B cell (primary cell): ENCODE measurements at regions not wholly inside any gene's neighbourhood (a gene's known extent, or its start where the extent isn't known, plus 50 kb on each side); places are given as distances from the start of the nearest gene placed in this dataset.

Experiments
- ATAC-seq: fragments of 200-7000 bp; cut with Tn5 transposase; one replicate; pipeline ENCODE4 v1.10.0; 2021; ENCODE audit warnings: low read depth, mild to moderate bottlenecking, moderate number of reproducible peaks, moderate library complexity
- CTCF ChIA-PET: fragments of 350-600 bp; sonication (Branson Sonifier 250); formaldehyde crosslinking; loops from one replicate; lab custom pipeline; 2021; ENCODE audit warnings: antibody characterized with exemption, inconsistent platforms; lab: Charles Lee
- POLR2A ChIA-PET: fragments of 350-600 bp; sonication (Branson Sonifier 250); formaldehyde crosslinking; loops from one replicate; lab custom pipeline; 2021; ENCODE audit warnings: antibody characterized with exemption; lab: Charles Lee
- DNase-seq: peaks from one replicate; pipeline ENCODE4 v3.0.0; 2013
- H2AFZ ChIP-seq: 2 replicates; pipeline ENCODE4 v1.6.1; 2012; ENCODE audit warnings: mild to moderate bottlenecking, low read depth, low read length; ENCODE audit not compliant: insufficient read depth, poor library complexity, severe bottlenecking
- H3K27ac ChIP-seq, 2 donors: 1 replicate in 1 of 2; 2 replicates in 1 of 2; pipeline ENCODE4 v1.5.1; 2012 to 2013; ENCODE audit warnings: low read length in 2 of 2, mild to moderate bottlenecking in 2 of 2, moderate library complexity in 1 of 2
- H3K27me3 ChIP-seq, 4 experiments: fragments of 200-600 bp in 1 of 4; sonication (generic) in 1 of 4; replicated peaks in 1 of 4; 1 replicate in 2 of 4; 2 replicates in 2 of 4; pipeline versions ENCODE4 v1.6.1 to v1.7.0; 2013 to 2016; ENCODE audit warnings: low read length in 3 of 4, mild to moderate bottlenecking in 2 of 4, mixed read lengths in 1 of 4, moderate library complexity in 1 of 4; ENCODE audit not compliant: insufficient read depth in 4 of 4, control insufficient read depth in 3 of 4; ENCODE audit errors: control extremely low read depth in 1 of 4
- H3K36me3 ChIP-seq, 2 experiments: replicated peaks in 1 of 2; 1 replicate in 1 of 2; 2 replicates in 1 of 2; pipeline versions ENCODE4 v1.6.1 to v1.7.1; 2013; ENCODE audit warnings: low read length in 1 of 2; ENCODE audit not compliant: insufficient read depth in 2 of 2, control insufficient read depth in 1 of 2; ENCODE audit errors: control extremely low read depth in 1 of 2, extremely low read depth in 1 of 2
- H3K4me1 ChIP-seq, 2 donors: fragments of 200-600 bp in 1 of 2; sonication (generic) in 1 of 2; 1 replicate in 1 of 2; 2 replicates in 1 of 2; pipeline versions ENCODE4 v1.5.1 to v1.6.1; 2013 to 2017; ENCODE audit warnings: low read length in 2 of 2; ENCODE audit not compliant: control insufficient read depth in 2 of 2, insufficient read depth in 2 of 2
- H3K4me2 ChIP-seq: replicated peaks from 2 replicates; pipeline ENCODE3; 2012; ENCODE audit warnings: mild to moderate bottlenecking, low read depth, low read length; ENCODE audit not compliant: poor library complexity, severe bottlenecking
- H3K4me3 ChIP-seq, 5 experiments: fragments of 200-600 bp in 1 of 5; sonication (generic) in 1 of 5; 1 replicate in 3 of 5; 2 replicates in 2 of 5; pipeline versions ENCODE4 v1.5.1 to v1.7.0; 2011 to 2016; ENCODE audit warnings: low read length in 4 of 5, mild to moderate bottlenecking in 4 of 5, low read depth in 2 of 5, control low read depth in 1 of 5, moderate library complexity in 1 of 5; ENCODE audit not compliant: insufficient read depth in 1 of 5; ENCODE audit errors: control extremely low read depth in 1 of 5, extremely low read depth in 1 of 5
- H3K79me2 ChIP-seq: fragments of 200-600 bp; sonication (generic); one replicate; pipeline ENCODE4 v1.6.0; 2016; ENCODE audit warnings: low read length; ENCODE audit not compliant: control insufficient read depth, insufficient read depth
- H3K9ac ChIP-seq: fragments of 200-600 bp; sonication (generic); 2 replicates; pipeline ENCODE4 v1.6.1; 2017; ENCODE audit warnings: mild to moderate bottlenecking, low read length, moderate library complexity
- H3K9me3 ChIP-seq, 3 donors: one replicate each; pipeline versions ENCODE4 v1.6.1 to v1.7.1; 2013; ENCODE audit warnings: low read length in 2 of 3; ENCODE audit not compliant: control insufficient read depth in 2 of 3, insufficient read depth in 1 of 3; ENCODE audit errors: control extremely low read depth in 1 of 3
- H4K20me1 ChIP-seq: 2 replicates; pipeline ENCODE4 v1.6.0; 2012; ENCODE audit warnings: mild to moderate bottlenecking, low read length; ENCODE audit not compliant: insufficient read depth, control insufficient read depth, poor library complexity, severe bottlenecking
- H3K27ac Mint-ChIP-seq: one replicate; pipeline ENCODE4 v1.8.0; 2021; ENCODE audit warnings: mixed read lengths
- H3K27me3 Mint-ChIP-seq: one replicate; pipeline ENCODE4 v1.8.0; 2021; ENCODE audit warnings: mixed read lengths
- H3K4me1 Mint-ChIP-seq: one replicate; pipeline ENCODE4 v1.8.0; 2021; ENCODE audit warnings: mixed read lengths
- H3K4me3 Mint-ChIP-seq: one replicate; pipeline ENCODE4 v1.8.0; 2021; ENCODE audit warnings: mixed read lengths
- H3K9me3 Mint-ChIP-seq: one replicate; pipeline ENCODE4 v1.8.0; 2022; ENCODE audit warnings: mixed read lengths; ENCODE audit not compliant: insufficient read depth
- EZH2 ChIP-seq: IDR thresholded peaks from 2 replicates; pipeline ENCODE4 v1.6.1; 2012; ENCODE audit warnings: borderline replicate concordance, low read depth, mild to moderate bottlenecking, moderate library complexity, low read length; ENCODE audit not compliant: insufficient read depth, poor library complexity, severe bottlenecking
- WGBS: methylation state at CpG from one replicate; pipeline ENCODE4 v1.1.5; 2013; ENCODE audit warnings: missing lambda C conversion rate; ENCODE audit not compliant: insufficient coverage; 5-methylcytosine and 5-hydroxymethylcytosine counted together
- intact Hi-C: fragments of 100-400 bp; cut with micrococcal nuclease; formaldehyde crosslinking; loops from one replicate; pipeline ENCODE4 v1.10.0; 2022
- TF ChIP-seq, protein P1 (sequence below): fragments of 200-600 bp; IDR thresholded peaks from one replicate; pipeline ENCODE4 v1.8.0; 2022; ENCODE audit warnings: antibody characterized with exemption, mild to moderate bottlenecking

DNA sequence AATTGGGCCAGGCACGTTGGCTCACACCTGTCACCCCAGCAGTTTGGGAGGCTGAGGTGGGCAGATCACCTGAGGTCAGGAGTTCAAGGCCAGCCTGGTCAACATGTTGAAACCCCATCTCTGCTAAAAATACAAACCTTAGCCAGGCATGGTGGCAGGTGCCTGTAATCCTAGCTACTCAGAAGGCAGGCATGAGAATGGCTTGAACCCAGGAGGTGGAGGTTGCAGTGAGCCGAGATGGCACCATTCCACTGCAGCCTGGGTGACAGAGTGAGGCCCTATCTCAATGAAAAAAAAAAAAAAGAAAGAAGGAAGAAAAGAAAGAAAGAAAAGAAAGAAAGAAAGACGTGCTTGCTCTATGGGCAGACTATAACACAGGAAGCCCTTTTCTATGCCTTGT, 84.4 kb downstream of the FOXL1 start:
- ATAC-seq = no peak
- H3K9ac ChIP-seq = no peak overlapping the region
- H3K4me3 ChIP-seq = no peak overlapping the region
- H3K9me3 Mint-ChIP-seq = peaks cover 2% of the 10 kb centered on the region
- no peak overlapping the region for H2AFZ ChIP-seq
- H3K79me2 ChIP-seq = no peaks in the 10 kb centered on the region
- no peaks in the 10 kb centered on the region for H3K36me3 ChIP-seq
- DNase-seq = no peak
- H3K4me1 ChIP-seq = no peaks in the 10 kb centered on the region
- H3K4me2 ChIP-seq = no peak overlapping the region
- ChIA-PET CTCF (no interaction called here), POLR2A (no interaction called here)
- H3K9me3 ChIP-seq = peaks cover 0 to 17% (median 0%) of the 10 kb centered on the region in 3 donors
- TF ChIP-seq, protein P1, sequence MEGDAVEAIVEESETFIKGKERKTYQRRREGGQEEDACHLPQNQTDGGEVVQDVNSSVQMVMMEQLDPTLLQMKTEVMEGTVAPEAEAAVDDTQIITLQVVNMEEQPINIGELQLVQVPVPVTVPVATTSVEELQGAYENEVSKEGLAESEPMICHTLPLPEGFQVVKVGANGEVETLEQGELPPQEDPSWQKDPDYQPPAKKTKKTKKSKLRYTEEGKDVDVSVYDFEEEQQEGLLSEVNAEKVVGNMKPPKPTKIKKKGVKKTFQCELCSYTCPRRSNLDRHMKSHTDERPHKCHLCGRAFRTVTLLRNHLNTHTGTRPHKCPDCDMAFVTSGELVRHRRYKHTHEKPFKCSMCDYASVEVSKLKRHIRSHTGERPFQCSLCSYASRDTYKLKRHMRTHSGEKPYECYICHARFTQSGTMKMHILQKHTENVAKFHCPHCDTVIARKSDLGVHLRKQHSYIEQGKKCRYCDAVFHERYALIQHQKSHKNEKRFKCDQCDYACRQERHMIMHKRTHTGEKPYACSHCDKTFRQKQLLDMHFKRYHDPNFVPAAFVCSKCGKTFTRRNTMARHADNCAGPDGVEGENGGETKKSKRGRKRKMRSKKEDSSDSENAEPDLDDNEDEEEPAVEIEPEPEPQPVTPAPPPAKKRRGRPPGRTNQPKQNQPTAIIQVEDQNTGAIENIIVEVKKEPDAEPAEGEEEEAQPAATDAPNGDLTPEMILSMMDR = no peak
- no peak for TF ChIP-seq EZH2
- H3K27ac ChIP-seq = no peak overlapping the region
- H4K20me1 ChIP-seq = no peaks in the 10 kb centered on the region
- 77% methylated on average over 2 of the region's 3 CpGs for WGBS
- H3K27me3 ChIP-seq = no peaks in the 10 kb centered on the region
- no peak overlapping the region for H3K27ac Mint-ChIP-seq
- intact Hi-C loops = no loop called here
- H3K4me3 Mint-ChIP-seq = no peak overlapping the region
- peaks cover 18% of the 10 kb centered on the region for H3K27me3 Mint-ChIP-seq
- H3K4me1 Mint-ChIP-seq = peaks cover 6% of the 10 kb centered on the region

DNA sequence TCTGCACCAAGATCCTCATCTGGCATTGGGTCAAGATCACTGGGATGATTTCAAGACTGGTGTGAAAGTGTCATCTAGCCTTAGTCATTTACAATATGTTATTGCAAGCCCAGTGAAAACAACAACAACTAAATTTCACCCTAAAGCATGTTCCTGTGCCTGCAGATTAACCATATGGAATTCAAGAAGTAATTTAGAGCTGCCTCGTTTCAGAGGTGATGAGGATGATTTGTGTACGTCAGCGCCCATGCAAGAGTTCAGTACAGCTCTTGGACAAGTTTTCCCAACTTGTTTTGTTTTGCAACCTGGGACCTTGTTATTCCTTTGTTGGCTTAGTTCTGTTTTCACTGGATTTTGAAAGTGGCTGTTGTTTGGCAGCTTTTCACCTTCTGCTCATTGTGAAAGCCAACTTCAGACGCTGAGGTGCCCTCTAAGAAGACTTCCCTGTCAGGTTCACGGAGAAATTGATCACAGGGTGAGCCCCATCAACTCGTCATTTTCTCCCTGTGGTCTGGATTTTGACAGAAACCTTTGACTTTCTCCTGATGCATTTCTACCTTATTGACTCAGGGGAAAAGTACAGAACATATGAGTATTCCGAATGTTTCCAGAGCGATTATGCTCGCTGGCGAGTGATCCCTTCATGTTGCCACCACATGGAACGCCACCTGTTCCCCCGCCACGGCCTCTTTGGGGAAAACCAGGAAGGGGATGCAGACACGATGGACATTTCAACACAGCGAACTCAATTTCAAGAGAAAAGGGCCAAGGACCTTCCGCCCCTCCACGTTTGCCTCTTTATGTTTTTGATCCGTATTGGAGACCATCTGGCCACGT, 85.6 kb downstream of the FOXL1 start:
- 82% methylated on average over 19 of the region's 19 CpGs for WGBS
- H3K27ac ChIP-seq = no peak overlapping the region
- H3K9ac ChIP-seq = no peak overlapping the region
- no peaks in the 10 kb centered on the region for H3K4me1 ChIP-seq
- no peaks in the 10 kb centered on the region for H3K79me2 ChIP-seq
- H3K27me3 ChIP-seq = no peaks in the 10 kb centered on the region
- intact Hi-C loops = no loop called here
- Mint-ChIP-seq H3K4me1 (peaks cover 6% of the 10 kb centered on the region), H3K4me3 (no peak overlapping the region), H3K27me3 (peaks cover 18% of the 10 kb centered on the region), H3K27ac (no peak overlapping the region), H3K9me3 (peaks cover 2% of the 10 kb centered on the region)
- POLR2A ChIA-PET = no interaction called here
- H3K4me3 ChIP-seq = no peak overlapping the region
- DNase-seq = no peak
- H3K4me2 ChIP-seq = no peak overlapping the region
- CTCF ChIA-PET = no interaction called here
- peaks cover 0 to 9% (median 0%) of the 10 kb centered on the region in 3 donors for H3K9me3 ChIP-seq
- H2AFZ ChIP-seq = no peak overlapping the region
- no peak for ATAC-seq
- TF ChIP-seq, protein P1 = no peak
- no peak for TF ChIP-seq EZH2
- no peaks in the 10 kb centered on the region for H3K36me3 ChIP-seq
- H4K20me1 ChIP-seq = no peaks in the 10 kb centered on the region
